Breast epithelium (tissue), 4 donors: ENCODE measurements at regions not wholly inside any gene's neighbourhood (a gene's known extent, or its start where the extent isn't known, plus 50 kb on each side); places are given as distances from the start of the nearest gene placed in this dataset.
"Not testable (repeated sequence)": the region's sequence is repeated elsewhere in the genome, so short reads cannot be mapped to it uniquely, and the experiment has no call there.

ENCODE experiments used
- DNase-seq, 2 donors: peaks; one replicate each; pipeline ENCODE4 v3.0.0-alpha.2; 2019; ENCODE audit warnings: low spot score in 2 of 2
- H3K27ac ChIP-seq, 2 donors: fragments of 200-600 bp; sonication (generic) in 1 of 2; one replicate each; pipeline ENCODE4 v1.5.1; 2016 to 2019; ENCODE audit warnings: mild to moderate bottlenecking in 1 of 2
- H3K27me3 ChIP-seq, 2 donors: fragments of 200-600 bp; sonication (generic) in 1 of 2; one replicate each; pipeline versions ENCODE4 v1.5.1 to v1.6.0; 2017 to 2019; ENCODE audit warnings: control low read depth in 1 of 2, mild to moderate bottlenecking in 1 of 2
- H3K36me3 ChIP-seq: fragments of 200-600 bp; one replicate; pipeline ENCODE4 v1.5.1; 2019
- H3K4me1 ChIP-seq, 2 donors: fragments of 200-600 bp; sonication (generic); one replicate each; pipeline ENCODE4 v1.5.1; 2016 to 2019; ENCODE audit warnings: control low read depth in 1 of 2
- H3K4me3 ChIP-seq, 3 donors: fragments of 200-600 bp; sonication (generic); 1 replicate in 2 of 3; 2 replicates in 1 of 3; pipeline ENCODE4 v1.5.1; 2016 to 2019; ENCODE audit warnings: mild to moderate bottlenecking in 3 of 3, moderate library complexity in 2 of 3
- H3K9me3 ChIP-seq, 2 donors: fragments of 200-600 bp; sonication (generic) in 1 of 2; one replicate each; pipeline ENCODE4 v1.5.1; 2016 to 2019; ENCODE audit warnings: control low read depth in 1 of 2
- POLR2A ChIP-seq: fragments of 450-650 bp; IDR thresholded peaks from one replicate; pipeline ENCODE4 v1.6.1; 2016; ENCODE audit warnings: antibody characterized with exemption, mild to moderate bottlenecking, moderate library complexity
- POLR2AphosphoS5 ChIP-seq, 3 donors: sonication (generic); formaldehyde crosslinking; IDR thresholded peaks; one replicate each; pipeline ENCODE4 v1.6.1; 2017; ENCODE audit warnings: antibody characterized with exemption in 3 of 3
- intact Hi-C: fragments of 100-400 bp; cut with DNase I; formaldehyde crosslinking; loops from one replicate; pipeline ENCODE4 v1.15.1; 2023; ENCODE audit warnings: low total_unique reads
- TF ChIP-seq, protein P1 (sequence below), 3 donors: fragments of 450-650 bp; IDR thresholded peaks; one replicate each; pipeline ENCODE4 v1.5.1; 2016 to 2017; ENCODE audit warnings: antibody characterized with exemption in 3 of 3, mild to moderate bottlenecking in 3 of 3, moderate library complexity in 3 of 3

DNA sequence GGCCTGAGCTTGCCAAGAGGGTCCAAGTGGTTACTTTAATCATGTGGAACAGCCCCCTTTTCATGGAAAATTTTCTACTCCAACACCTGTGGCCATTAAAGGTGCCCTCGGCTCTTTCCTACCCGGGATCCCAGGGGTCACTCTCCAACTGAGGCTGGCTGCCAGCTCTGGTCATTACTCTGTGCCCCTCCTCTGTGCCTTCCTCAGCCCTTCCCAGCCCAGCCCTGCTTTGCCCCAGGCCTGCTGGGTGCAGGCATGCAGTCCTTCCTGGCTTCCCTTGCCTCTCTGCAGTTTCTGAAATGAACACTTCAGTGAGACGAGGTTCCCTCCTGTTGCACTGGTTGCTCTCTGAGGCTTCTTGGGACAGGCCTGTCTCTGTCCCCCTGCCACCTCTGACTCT is 951.1 kb upstream of the ZNF722 start:
- Histone ChIP-seq H3K27me3 (no peaks in the 10 kb centered on the region), H3K9me3 (peaks cover 18 to 60% of the 10 kb centered on the region in 2 donors), H3K27ac (no peak overlapping the region), H3K4me3 (no peak overlapping the region), H3K4me1 (no peaks in the 10 kb centered on the region), H3K36me3 (no peaks in the 10 kb centered on the region)
- TF ChIP-seq POLR2A (no peak), POLR2AphosphoS5 (IDR thresholded peaks at IDR 0.05) (no peak)
- TF ChIP-seq, protein P1, sequence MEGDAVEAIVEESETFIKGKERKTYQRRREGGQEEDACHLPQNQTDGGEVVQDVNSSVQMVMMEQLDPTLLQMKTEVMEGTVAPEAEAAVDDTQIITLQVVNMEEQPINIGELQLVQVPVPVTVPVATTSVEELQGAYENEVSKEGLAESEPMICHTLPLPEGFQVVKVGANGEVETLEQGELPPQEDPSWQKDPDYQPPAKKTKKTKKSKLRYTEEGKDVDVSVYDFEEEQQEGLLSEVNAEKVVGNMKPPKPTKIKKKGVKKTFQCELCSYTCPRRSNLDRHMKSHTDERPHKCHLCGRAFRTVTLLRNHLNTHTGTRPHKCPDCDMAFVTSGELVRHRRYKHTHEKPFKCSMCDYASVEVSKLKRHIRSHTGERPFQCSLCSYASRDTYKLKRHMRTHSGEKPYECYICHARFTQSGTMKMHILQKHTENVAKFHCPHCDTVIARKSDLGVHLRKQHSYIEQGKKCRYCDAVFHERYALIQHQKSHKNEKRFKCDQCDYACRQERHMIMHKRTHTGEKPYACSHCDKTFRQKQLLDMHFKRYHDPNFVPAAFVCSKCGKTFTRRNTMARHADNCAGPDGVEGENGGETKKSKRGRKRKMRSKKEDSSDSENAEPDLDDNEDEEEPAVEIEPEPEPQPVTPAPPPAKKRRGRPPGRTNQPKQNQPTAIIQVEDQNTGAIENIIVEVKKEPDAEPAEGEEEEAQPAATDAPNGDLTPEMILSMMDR (IDR thresholded peaks at IDR 0.05): no peak
- no peak for DNase-seq
- intact Hi-C loops: no loop called here

DNA sequence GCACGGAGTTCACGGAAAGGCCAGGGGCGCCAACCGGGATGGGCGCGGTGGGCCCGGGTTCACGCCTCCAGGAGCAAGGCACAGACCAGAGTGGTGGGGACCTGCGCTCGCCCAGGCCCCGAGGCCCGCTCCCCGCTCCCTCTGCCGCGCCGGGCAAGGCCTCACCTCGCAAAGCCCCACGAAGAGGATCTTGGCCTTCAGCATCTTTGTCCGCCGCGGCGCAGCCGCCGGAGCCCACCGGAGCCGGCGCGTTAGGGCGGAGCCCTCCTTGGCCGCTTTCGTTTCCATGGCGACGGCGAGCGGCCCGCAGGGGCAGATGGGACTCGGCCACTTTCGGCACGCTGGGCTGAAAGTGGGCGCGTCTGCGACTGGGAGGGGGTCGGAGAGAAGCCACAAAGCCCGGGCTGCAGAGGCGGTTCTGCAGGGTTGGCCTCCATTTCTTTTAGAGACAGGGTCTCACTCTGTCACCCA is 944.4 kb upstream of the ZNF722 start:
- Histone ChIP-seq H3K4me1 (no peaks in the 10 kb centered on the region), H3K36me3 (no peaks in the 10 kb centered on the region), H3K27ac (no peak overlapping the region), H3K27me3 (no peaks in the 10 kb centered on the region), H3K4me3 (no peak overlapping the region), H3K9me3 (peaks cover 41 to 86% of the 10 kb centered on the region in 2 donors)
- DNase-seq: no peak
- intact Hi-C loops: no loop called here
- TF ChIP-seq POLR2AphosphoS5 (IDR thresholded peaks at IDR 0.05) (no peak), POLR2A (no peak)
- TF ChIP-seq, protein P1 (IDR thresholded peaks at IDR 0.05): no peak

GRCh38 chr7:63057265-63057664 is 941.4 kb upstream of the ZNF722 start:
- intact Hi-C loops: no loop called here
- H3K27ac ChIP-seq: no peak overlapping the region
- H3K27me3 ChIP-seq: no peaks in the 10 kb centered on the region
- no peaks in the 10 kb centered on the region for H3K36me3 ChIP-seq
- no peak overlapping the region for H3K4me3 ChIP-seq
- no peak for DNase-seq
- H3K9me3 ChIP-seq: peaks cover 35 to 75% of the 10 kb centered on the region in 2 donors
- TF ChIP-seq POLR2AphosphoS5 (IDR thresholded peaks at IDR 0.05): no peak
- no peaks in the 10 kb centered on the region for H3K4me1 ChIP-seq

GRCh38 chr7:63060701-63061100 is 937.9 kb upstream of the ZNF722 start:
- H3K27me3 ChIP-seq, intact Hi-C loops, DNase-seq, H3K4me3 ChIP-seq, H3K36me3 ChIP-seq, H3K27ac ChIP-seq, H3K4me1 ChIP-seq: not testable (repeated sequence)
- peaks cover 21 to 43% of the 10 kb centered on the region in 2 donors for H3K9me3 ChIP-seq

DNA sequence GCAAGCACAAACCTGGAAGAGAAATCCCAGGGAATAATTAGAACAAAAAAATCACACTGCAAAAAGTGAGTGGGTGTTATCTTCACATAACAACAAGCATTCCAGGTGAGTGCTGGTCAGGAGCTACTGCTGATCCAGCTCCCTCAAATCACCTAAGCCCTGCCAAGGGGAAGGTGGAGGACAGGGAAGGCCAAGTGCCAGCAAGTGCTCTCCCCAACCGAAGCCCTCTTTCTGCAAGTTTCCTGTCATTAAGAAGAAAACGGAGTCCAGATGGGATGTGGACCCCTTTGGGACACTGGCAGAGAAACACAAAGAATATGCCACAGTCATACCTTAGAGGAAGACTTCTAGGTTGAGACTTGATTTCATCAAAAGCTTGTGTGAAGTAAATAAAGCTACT is 933.0 kb upstream of the ZNF722 start:
- intact Hi-C loops: no loop called here
- H3K4me3 ChIP-seq: no peak overlapping the region
- H3K27me3 ChIP-seq: no peaks in the 10 kb centered on the region
- H3K36me3 ChIP-seq: no peaks in the 10 kb centered on the region
- DNase-seq: no peak
- H3K9me3 ChIP-seq: peaks cover 11 to 29% of the 10 kb centered on the region in 2 donors
- no peak overlapping the region for H3K27ac ChIP-seq
- no peaks in the 10 kb centered on the region for H3K4me1 ChIP-seq
- TF ChIP-seq POLR2AphosphoS5 (IDR thresholded peaks at IDR 0.05): no peak
- TF ChIP-seq POLR2A: no peak
- TF ChIP-seq, protein P1 (IDR thresholded peaks at IDR 0.05): no peak

GRCh38 chr7:63066235-63066634 is 932.4 kb upstream of the ZNF722 start:
- H3K9me3 ChIP-seq: peaks cover 11 to 31% of the 10 kb centered on the region in 2 donors
- H3K27ac ChIP-seq, DNase-seq, H3K27me3 ChIP-seq, H3K4me3 ChIP-seq, H3K4me1 ChIP-seq, H3K36me3 ChIP-seq, intact Hi-C loops: not testable (repeated sequence)
